B cell (primary cell): ENCODE measurements at regions not wholly inside any gene's neighbourhood (a gene's known extent, or its start where the extent isn't known, plus 50 kb on each side); places are given as distances from the start of the nearest gene placed in this dataset.

Experiments
- ATAC-seq: fragments of 200-7000 bp; cut with Tn5 transposase; one replicate; pipeline ENCODE4 v1.10.0; 2021; ENCODE audit warnings: low read depth, mild to moderate bottlenecking, moderate number of reproducible peaks, moderate library complexity
- CTCF ChIA-PET: fragments of 350-600 bp; sonication (Branson Sonifier 250); formaldehyde crosslinking; loops from one replicate; lab custom pipeline; 2021; ENCODE audit warnings: antibody characterized with exemption, inconsistent platforms; lab: Charles Lee
- POLR2A ChIA-PET: fragments of 350-600 bp; sonication (Branson Sonifier 250); formaldehyde crosslinking; loops from one replicate; lab custom pipeline; 2021; ENCODE audit warnings: antibody characterized with exemption; lab: Charles Lee
- DNase-seq: peaks from one replicate; pipeline ENCODE4 v3.0.0; 2013
- H2AFZ ChIP-seq: 2 replicates; pipeline ENCODE4 v1.6.1; 2012; ENCODE audit warnings: mild to moderate bottlenecking, low read depth, low read length; ENCODE audit not compliant: insufficient read depth, poor library complexity, severe bottlenecking
- H3K27ac ChIP-seq, 2 donors: 1 replicate in 1 of 2; 2 replicates in 1 of 2; pipeline ENCODE4 v1.5.1; 2012 to 2013; ENCODE audit warnings: low read length in 2 of 2, mild to moderate bottlenecking in 2 of 2, moderate library complexity in 1 of 2
- H3K27me3 ChIP-seq, 4 experiments: fragments of 200-600 bp in 1 of 4; sonication (generic) in 1 of 4; replicated peaks in 1 of 4; 1 replicate in 2 of 4; 2 replicates in 2 of 4; pipeline versions ENCODE4 v1.6.1 to v1.7.0; 2013 to 2016; ENCODE audit warnings: low read length in 3 of 4, mild to moderate bottlenecking in 2 of 4, mixed read lengths in 1 of 4, moderate library complexity in 1 of 4; ENCODE audit not compliant: insufficient read depth in 4 of 4, control insufficient read depth in 3 of 4; ENCODE audit errors: control extremely low read depth in 1 of 4
- H3K36me3 ChIP-seq, 2 experiments: replicated peaks in 1 of 2; 1 replicate in 1 of 2; 2 replicates in 1 of 2; pipeline versions ENCODE4 v1.6.1 to v1.7.1; 2013; ENCODE audit warnings: low read length in 1 of 2; ENCODE audit not compliant: insufficient read depth in 2 of 2, control insufficient read depth in 1 of 2; ENCODE audit errors: control extremely low read depth in 1 of 2, extremely low read depth in 1 of 2
- H3K4me1 ChIP-seq, 2 donors: fragments of 200-600 bp in 1 of 2; sonication (generic) in 1 of 2; 1 replicate in 1 of 2; 2 replicates in 1 of 2; pipeline versions ENCODE4 v1.5.1 to v1.6.1; 2013 to 2017; ENCODE audit warnings: low read length in 2 of 2; ENCODE audit not compliant: control insufficient read depth in 2 of 2, insufficient read depth in 2 of 2
- H3K4me2 ChIP-seq: replicated peaks from 2 replicates; pipeline ENCODE3; 2012; ENCODE audit warnings: mild to moderate bottlenecking, low read depth, low read length; ENCODE audit not compliant: poor library complexity, severe bottlenecking
- H3K4me3 ChIP-seq, 5 experiments: fragments of 200-600 bp in 1 of 5; sonication (generic) in 1 of 5; 1 replicate in 3 of 5; 2 replicates in 2 of 5; pipeline versions ENCODE4 v1.5.1 to v1.7.0; 2011 to 2016; ENCODE audit warnings: low read length in 4 of 5, mild to moderate bottlenecking in 4 of 5, low read depth in 2 of 5, control low read depth in 1 of 5, moderate library complexity in 1 of 5; ENCODE audit not compliant: insufficient read depth in 1 of 5; ENCODE audit errors: control extremely low read depth in 1 of 5, extremely low read depth in 1 of 5
- H3K79me2 ChIP-seq: fragments of 200-600 bp; sonication (generic); one replicate; pipeline ENCODE4 v1.6.0; 2016; ENCODE audit warnings: low read length; ENCODE audit not compliant: control insufficient read depth, insufficient read depth
- H3K9ac ChIP-seq: fragments of 200-600 bp; sonication (generic); 2 replicates; pipeline ENCODE4 v1.6.1; 2017; ENCODE audit warnings: mild to moderate bottlenecking, low read length, moderate library complexity
- H3K9me3 ChIP-seq, 3 donors: one replicate each; pipeline versions ENCODE4 v1.6.1 to v1.7.1; 2013; ENCODE audit warnings: low read length in 2 of 3; ENCODE audit not compliant: control insufficient read depth in 2 of 3, insufficient read depth in 1 of 3; ENCODE audit errors: control extremely low read depth in 1 of 3
- H4K20me1 ChIP-seq: 2 replicates; pipeline ENCODE4 v1.6.0; 2012; ENCODE audit warnings: mild to moderate bottlenecking, low read length; ENCODE audit not compliant: insufficient read depth, control insufficient read depth, poor library complexity, severe bottlenecking
- H3K27ac Mint-ChIP-seq: one replicate; pipeline ENCODE4 v1.8.0; 2021; ENCODE audit warnings: mixed read lengths
- H3K27me3 Mint-ChIP-seq: one replicate; pipeline ENCODE4 v1.8.0; 2021; ENCODE audit warnings: mixed read lengths
- H3K4me1 Mint-ChIP-seq: one replicate; pipeline ENCODE4 v1.8.0; 2021; ENCODE audit warnings: mixed read lengths
- H3K4me3 Mint-ChIP-seq: one replicate; pipeline ENCODE4 v1.8.0; 2021; ENCODE audit warnings: mixed read lengths
- H3K9me3 Mint-ChIP-seq: one replicate; pipeline ENCODE4 v1.8.0; 2022; ENCODE audit warnings: mixed read lengths; ENCODE audit not compliant: insufficient read depth
- EZH2 ChIP-seq: IDR thresholded peaks from 2 replicates; pipeline ENCODE4 v1.6.1; 2012; ENCODE audit warnings: borderline replicate concordance, low read depth, mild to moderate bottlenecking, moderate library complexity, low read length; ENCODE audit not compliant: insufficient read depth, poor library complexity, severe bottlenecking
- intact Hi-C: fragments of 100-400 bp; cut with micrococcal nuclease; formaldehyde crosslinking; loops from one replicate; pipeline ENCODE4 v1.10.0; 2022
- TF ChIP-seq, protein P1 (sequence below): fragments of 200-600 bp; IDR thresholded peaks from one replicate; pipeline ENCODE4 v1.8.0; 2022; ENCODE audit warnings: antibody characterized with exemption, mild to moderate bottlenecking

DNA sequence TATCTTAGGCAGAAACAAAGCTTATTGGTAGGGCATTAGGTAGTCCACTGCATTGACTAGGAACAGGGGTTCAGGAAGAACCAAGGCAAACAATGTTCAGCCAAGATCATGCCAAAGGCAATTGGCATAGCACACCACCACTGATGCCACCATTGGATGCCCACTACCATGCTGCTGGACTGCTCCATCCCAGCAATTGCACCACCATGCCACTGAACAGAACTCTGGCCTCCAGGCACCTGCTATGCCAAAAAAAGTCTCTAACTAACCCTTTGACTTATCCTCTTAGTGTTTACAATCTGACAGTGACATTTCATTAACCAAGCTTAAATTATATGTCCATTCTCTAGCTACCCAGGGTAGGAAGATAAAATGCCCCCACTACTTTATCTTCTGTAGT, 509.6 kb upstream of the CAMK1G start:
- intact Hi-C loops = no loop called here
- Histone ChIP-seq H3K27ac (no peak overlapping the region), H3K4me3 (no peak overlapping the region), H3K4me1 (no peaks in the 10 kb centered on the region), H3K4me2 (no peak overlapping the region), H3K36me3 (no peaks in the 10 kb centered on the region), H3K79me2 (no peaks in the 10 kb centered on the region), H2AFZ (no peak overlapping the region), H4K20me1 (no peaks in the 10 kb centered on the region), H3K9ac (no peak overlapping the region), H3K27me3 (no peaks in the 10 kb centered on the region), H3K9me3 (no peaks in the 10 kb centered on the region)
- Mint-ChIP-seq H3K4me1 (no peaks in the 10 kb centered on the region), H3K4me3 (no peak overlapping the region), H3K9me3 (no peaks in the 10 kb centered on the region), H3K27me3 (no peaks in the 10 kb centered on the region), H3K27ac (no peak overlapping the region)
- ATAC-seq (no peak), DNase-seq (no peak)
- CTCF ChIA-PET = no interaction called here
- POLR2A ChIA-PET = no interaction called here
- no peak for TF ChIP-seq EZH2
- TF ChIP-seq, protein P1, sequence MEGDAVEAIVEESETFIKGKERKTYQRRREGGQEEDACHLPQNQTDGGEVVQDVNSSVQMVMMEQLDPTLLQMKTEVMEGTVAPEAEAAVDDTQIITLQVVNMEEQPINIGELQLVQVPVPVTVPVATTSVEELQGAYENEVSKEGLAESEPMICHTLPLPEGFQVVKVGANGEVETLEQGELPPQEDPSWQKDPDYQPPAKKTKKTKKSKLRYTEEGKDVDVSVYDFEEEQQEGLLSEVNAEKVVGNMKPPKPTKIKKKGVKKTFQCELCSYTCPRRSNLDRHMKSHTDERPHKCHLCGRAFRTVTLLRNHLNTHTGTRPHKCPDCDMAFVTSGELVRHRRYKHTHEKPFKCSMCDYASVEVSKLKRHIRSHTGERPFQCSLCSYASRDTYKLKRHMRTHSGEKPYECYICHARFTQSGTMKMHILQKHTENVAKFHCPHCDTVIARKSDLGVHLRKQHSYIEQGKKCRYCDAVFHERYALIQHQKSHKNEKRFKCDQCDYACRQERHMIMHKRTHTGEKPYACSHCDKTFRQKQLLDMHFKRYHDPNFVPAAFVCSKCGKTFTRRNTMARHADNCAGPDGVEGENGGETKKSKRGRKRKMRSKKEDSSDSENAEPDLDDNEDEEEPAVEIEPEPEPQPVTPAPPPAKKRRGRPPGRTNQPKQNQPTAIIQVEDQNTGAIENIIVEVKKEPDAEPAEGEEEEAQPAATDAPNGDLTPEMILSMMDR = no peak

DNA sequence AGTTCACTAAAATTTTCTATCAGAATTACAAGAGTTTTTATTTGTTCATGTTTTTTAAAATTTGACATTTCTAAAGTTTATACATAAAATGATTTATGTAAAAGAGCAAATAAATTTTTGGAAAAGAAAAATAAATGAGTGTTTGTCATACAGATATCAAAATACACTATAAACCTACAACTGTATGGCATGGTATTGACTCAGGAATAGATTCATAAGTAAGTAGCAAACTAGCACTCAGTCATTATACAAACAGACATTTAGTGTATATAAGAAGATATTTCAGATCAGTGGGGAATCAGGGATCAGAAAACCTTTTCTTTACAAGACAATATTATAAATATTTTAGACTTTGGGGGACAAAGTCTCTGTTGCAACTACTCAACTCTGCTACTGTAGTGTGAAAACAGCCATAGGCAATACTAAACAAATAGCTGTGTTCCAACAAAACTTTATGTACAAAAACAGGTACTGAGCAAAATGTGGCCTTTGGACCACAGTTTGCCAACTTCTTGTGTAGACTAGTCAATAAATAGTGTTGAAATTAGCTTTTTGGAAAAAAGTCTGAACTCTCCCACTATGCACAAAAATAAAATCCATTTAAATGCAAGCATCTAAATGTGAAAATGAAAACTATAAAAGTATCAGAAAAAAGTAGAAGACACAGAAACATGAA, 508.8 kb upstream of the CAMK1G start:
- TF ChIP-seq, protein P1 = no peak
- no peak for TF ChIP-seq EZH2
- DNase-seq (no peak), ATAC-seq (no peak)
- no peak overlapping the region for H3K27ac Mint-ChIP-seq
- H3K4me3 Mint-ChIP-seq = no peak overlapping the region
- ChIA-PET POLR2A (no interaction called here), CTCF (no interaction called here)
- Histone ChIP-seq H3K79me2 (no peaks in the 10 kb centered on the region), H3K9ac (no peak overlapping the region), H3K27me3 (no peaks in the 10 kb centered on the region), H3K4me3 (no peak overlapping the region), H3K27ac (no peak overlapping the region), H3K4me1 (no peaks in the 10 kb centered on the region), H3K36me3 (no peaks in the 10 kb centered on the region), H2AFZ (no peak overlapping the region), H4K20me1 (no peaks in the 10 kb centered on the region), H3K9me3 (no peaks in the 10 kb centered on the region), H3K4me2 (no peak overlapping the region)
- no peaks in the 10 kb centered on the region for H3K4me1 Mint-ChIP-seq
- H3K9me3 Mint-ChIP-seq = no peaks in the 10 kb centered on the region
- intact Hi-C loops = no loop called here
- no peaks in the 10 kb centered on the region for H3K27me3 Mint-ChIP-seq
